Adrenal gland (tissue), 5 donors: ENCODE measurements at regions not wholly inside any gene's neighbourhood (a gene's known extent, or its start where the extent isn't known, plus 50 kb on each side); places are given as distances from the start of the nearest gene placed in this dataset.

Experiments
- CTCF ChIP-seq, 6 experiments: fragments of 450-650 bp in 4 of 6; fragments of 200-600 bp in 2 of 6; sonication (generic) in 1 of 6; IDR thresholded peaks; 1 replicate in 5 of 6; 2 replicates in 1 of 6; pipeline versions ENCODE4 v1.5.1 to v1.8.0; 2016 to 2021; ENCODE audit warnings: antibody characterized with exemption in 6 of 6, mild to moderate bottlenecking in 2 of 6, moderate library complexity in 1 of 6
- POLR2A ChIP-seq, 2 donors: fragments of 450-650 bp; IDR thresholded peaks; one replicate each; pipeline ENCODE4 v1.6.1; 2017; ENCODE audit warnings: antibody characterized with exemption in 2 of 2, mild to moderate bottlenecking in 2 of 2, moderate library complexity in 1 of 2
- donor health status: DM: no; HTN: no; CAD: no.

DNA sequence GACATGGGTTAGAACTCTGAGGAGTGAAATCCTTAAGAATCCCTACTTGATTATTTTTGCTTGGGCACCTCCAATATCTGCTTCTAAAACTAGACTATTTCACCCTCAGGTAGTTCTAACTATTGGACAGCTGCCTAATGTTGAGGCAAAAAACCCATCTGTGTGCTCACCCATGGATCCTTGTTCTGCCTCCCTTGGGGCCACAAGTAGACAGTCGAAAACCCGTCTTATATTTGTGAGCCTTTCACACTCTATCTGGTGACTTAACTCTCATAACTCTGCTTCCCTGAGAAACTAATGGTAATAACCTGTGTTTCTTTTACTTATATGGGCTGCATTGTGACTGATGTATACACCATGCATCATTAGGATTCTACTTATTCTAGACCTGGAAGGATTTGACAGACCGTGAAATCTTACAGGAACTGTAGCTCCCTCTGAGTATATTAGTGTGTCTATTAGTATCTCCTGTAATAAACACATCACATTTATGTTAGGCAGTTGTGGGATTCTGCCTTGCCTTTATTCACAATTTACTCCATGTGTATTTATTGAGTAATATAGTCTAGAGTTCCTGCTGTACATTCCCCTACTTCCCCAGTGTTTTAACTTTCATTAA, 94.6 kb upstream of the SGCD start:
- no peak for TF ChIP-seq CTCF (IDR thresholded peaks at IDR 0.05)
- no peak for TF ChIP-seq POLR2A (IDR thresholded peaks at IDR 0.05)
